Activated CD4-positive, alpha-beta T cell treated with anti-CD3 and anti-CD28 coated beads, Interleukin-2, amount 50 U/mL, for 4 hours (primary cell): ENCODE measurements at regions not wholly inside any gene's neighbourhood (a gene's known extent, or its start where the extent isn't known, plus 50 kb on each side); places are given as distances from the start of the nearest gene placed in this dataset.

Source experiments
- DNase-seq, 2 experiments: peaks; one replicate each; pipeline ENCODE4 v3.0.0-alpha.2; 2020

DNA sequence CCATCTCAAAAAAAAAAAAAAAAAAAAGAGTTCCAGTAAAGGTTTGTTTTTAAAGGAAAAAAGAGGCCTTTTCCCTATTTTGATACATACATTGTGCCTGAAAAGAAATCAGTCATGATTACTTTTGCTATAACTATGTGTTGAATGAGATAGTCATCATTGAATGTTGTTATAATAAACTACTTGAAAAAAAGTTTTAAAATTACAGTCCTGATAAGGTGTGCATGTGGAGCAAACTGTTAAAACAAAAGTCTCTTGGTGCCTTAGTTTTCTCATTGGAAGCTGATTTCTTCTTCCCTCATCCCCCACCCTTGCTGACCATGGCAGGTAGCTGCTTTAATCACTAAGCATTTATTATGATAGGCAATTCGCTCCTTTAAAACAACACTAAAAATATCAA is 172.3 kb upstream of the TBCA start:
- DNase-seq: no peak

DNA sequence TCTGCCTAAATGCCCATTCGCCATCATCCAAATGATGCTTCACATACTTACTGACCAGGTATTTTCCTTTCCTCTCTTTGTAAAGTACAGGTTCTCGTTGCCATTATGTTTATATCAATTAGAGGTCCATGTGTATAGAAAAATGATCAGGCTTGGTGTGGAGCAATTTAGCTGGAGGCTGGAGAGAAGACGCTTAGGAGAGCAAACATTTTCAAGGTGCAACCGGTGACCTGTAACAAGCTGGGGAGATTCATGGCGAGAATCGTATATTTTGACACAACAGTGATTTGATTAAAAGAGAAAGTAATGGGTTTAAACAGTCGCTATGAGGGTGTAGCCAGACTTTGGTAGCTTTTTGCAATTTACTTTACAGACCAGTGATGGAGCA is 170.9 kb upstream of the TBCA start:
- no peak for DNase-seq

DNA sequence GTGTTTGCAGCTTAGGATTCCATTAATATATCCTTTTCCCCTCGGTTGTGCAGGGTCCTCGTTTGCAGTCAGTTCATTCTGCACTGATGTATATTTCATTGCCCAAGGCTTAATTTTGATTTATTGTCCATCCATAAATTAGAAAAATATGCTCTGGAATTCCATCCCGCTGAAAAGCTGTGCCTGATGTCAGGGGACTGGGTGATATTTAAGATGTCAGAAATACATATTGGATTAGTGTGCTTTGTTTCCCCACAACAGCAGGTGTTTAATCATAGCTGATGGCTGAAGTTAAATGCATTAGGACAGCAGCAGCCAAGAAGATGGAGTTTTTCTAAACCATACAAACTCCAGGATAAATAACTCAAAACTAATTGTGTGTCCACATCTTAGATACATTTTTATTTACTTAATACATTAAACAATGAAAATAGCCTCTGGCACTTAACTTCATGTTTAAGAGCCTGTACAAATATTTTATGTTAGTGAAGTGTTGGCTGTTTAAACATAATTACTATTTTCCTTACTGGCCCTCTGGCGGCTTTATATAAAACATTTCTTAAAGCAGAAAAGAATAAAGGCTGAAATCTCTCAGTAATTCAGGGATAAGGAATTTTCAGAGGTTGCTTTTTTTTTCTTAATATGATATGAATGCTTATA is 170.4 kb upstream of the TBCA start:
- DNase-seq: no peak

DNA sequence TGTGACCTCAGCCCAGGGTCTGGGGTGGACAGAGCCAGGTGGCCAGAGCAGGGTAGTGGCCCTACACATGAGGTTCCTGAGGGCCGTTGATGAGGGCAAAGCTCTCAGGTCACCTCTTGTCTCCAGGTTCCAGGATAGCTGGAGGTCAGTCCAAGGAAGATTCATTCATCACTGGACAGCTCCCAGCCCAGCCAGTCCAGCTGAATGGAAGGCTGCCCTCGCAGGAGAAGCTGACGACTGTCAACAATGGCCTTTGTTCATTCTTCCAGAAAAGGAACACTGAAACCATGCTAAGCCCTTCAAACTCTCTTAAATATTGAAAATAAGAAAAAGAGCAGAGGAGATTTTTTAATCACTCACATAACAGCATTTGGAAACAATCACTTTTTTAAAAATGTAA is 169.7 kb upstream of the TBCA start:
- DNase-seq: no peak

DNA sequence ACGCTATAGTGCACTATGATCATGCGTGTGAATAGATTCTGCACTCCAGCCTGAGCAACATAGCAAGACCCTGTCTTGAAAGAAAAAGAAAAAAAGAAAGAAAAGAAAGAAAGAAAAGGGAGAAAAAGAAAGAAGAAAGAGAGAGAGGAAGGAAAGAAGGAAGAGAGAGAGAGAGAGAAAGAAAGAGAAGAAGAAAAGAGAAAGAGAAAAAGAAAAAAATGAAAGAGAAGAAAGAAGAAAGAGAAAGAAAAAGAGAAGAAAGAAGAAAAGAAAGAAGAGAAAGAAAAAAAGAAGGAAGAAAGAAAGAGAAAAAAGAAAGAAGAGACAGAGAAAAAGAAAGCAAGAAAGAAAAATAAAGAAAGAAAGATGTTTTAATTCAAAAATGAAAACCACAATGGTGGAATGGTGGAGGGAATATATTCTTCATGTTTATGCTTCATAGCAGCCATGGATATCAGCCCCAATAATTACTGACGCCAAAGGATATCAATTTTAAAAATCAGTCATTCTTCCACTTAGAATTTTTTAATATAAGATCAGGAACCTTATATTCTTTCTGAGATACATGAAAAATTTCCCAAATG is 168.7 kb upstream of the TBCA start:
- DNase-seq: no peak

DNA sequence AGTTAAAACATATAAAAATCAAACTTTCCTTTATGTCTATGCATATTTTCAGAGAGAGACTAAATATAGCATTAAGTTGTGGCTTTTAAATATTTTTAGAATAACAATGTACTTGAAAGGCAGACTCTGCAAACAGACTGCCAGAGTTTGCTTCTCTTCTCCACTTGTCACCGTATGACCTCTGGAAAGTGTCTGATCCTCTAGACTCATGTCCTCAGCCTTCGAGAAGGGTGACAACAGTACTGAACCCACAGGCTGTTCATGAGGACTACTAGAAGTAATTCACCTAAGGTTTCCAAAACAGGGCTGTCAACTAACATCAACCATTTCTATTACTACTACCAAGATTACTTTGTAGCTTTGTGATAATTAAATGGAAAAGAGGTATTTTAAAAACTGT is 167.7 kb upstream of the TBCA start:
- DNase-seq: no peak

DNA sequence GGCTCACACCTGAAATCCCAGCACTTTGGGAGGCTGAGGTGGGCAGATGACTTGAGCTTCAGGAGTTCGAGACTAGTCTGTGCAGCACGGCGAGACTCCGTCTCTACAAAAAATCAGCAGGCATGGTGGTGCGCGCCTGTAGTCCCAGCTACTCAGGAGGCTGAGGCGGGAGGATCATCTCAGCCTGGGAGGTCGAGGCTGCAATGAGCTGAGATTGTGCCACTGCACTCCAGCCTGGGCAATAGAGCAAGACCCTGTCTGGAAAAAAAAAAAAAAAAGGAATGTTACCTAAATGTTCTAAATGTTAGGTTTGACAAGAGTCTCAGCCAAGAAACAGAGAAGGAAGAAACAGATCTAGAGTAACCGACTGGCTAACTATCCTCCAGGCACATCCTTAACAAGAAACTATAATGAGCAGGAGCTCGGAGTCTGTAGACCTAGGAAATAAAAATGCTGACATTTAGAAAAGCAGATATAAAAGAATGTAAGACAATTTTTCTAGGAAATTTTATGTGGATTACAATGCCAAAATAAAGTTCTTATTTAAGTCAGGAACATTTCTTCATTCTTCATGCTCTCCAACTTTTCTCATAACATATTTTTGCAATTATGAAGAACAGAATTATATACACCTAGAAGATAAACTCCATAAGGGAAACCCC is 166.6 kb upstream of the TBCA start:
- no peak for DNase-seq

DNA sequence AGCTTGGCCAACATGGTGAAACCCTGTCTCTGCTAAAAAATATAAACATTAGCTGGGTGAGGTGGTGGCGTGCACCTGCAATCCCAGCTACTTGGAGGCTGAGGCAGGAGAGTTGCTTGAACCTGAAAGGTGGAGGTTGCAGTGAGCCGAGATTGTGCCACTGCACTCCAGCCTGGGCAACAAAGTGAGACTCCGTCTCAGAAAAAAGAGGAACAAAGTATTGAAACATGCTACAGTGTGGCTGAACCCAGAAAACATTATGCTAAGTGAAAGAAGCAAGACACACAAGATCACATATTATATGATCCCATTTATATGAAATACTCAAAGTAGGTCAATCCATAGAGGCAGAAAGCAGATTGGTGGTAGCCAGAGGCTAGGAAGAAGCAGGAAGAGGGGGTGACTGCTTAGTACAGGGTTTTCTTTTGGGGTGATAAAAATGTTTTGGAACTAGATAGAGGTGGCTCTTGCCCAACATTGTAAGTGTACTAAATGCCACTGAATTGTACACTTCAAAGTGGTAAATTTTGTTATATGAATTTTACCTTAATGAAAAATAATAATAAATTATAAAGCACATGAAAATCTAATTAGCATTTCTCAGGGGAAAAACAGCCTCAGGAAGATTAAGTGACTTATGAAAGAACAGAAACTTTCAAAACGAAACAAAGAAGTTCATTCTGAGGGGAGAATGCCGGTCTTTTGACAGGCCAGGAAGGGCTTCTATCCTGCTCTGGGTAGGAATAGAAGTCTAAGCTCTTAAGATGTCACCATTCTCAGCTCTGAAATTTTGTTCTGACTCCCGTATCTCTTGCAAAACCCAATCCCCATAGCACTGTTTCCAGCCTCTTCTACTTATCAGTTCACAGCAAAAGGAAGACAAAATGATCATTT is 161.1 kb upstream of the TBCA start:
- no peak for DNase-seq

DNA sequence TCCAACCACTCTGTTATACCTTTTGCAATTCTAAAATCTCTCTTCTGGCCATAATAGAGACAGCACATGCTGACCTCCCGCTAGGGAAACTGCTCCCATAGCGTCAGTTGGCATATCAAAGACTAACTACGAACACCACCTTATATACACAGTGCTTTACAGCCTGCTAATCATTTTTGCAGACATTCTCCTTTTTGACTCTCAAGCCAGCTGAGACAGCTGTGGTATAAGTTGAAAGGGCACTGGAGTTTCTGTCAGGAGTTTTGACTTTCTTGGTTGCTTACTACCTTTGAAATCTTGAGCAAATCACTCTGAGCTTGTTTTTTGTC is 160.2 kb upstream of the TBCA start:
- DNase-seq: no peak

DNA sequence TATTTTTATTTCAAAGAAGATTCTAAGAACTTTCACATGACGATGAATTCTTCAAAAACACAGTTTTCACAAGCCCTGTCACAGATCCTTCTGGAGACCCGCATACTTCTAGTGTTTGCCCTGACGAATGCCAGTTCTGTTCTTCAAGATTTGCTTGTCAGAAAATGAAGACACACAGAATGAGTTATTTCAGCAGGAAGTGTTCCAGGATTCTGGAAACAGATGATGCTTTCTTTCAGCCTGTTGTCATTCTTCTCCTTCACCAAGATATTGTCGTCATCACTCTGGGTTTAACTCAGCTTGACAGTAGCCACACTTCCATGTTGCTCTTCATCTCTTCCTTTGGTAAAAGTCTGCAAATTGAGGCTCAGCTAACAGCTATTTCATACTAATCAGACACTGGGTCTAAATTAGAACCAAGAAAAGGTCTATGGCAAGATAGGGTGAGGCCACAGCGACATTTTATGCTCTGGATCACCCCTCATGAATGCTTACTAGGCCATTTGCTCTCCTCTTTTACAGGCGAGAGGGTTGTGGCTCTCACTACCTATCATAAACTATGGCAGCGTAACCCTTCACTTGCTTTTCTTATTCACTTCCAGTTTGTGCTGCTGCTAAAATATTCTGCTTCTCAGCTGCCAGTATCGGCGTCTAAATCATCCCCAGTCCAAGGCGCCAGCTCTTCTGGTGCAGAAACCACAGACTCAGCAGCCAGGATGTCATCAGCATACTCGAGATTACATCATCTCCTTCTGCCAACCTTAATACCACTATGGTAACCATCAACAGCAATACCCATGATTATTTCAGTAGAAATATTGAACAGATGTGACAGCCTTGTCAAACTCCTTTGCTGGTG is 159.6 kb upstream of the TBCA start:
- no peak for DNase-seq

DNA sequence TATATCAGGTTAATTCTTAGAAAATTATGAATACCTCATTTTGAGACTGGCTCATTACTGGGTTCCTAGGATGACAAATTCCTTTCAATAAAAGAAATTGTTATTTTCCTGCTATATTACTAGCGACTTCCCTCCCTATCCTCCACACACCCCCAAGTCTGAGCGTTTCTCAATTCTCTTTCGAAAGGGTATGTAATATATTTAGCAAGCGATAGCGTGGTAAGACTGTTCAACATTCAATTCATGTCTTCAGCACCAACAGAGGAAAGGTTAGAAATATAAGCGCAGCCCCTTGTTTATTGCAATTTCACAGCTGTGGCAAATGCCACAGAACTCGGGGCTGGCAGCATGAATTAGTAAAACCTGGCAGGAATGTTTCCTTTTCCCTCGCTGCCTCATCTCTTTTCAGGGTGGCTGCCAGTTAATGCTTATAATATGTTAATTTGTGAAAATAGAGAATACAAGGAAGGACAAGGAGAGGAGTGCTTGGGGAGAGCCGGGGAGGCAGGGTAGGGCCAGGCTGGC is 152.7 kb upstream of the TBCA start:
- DNase-seq: no peak

DNA sequence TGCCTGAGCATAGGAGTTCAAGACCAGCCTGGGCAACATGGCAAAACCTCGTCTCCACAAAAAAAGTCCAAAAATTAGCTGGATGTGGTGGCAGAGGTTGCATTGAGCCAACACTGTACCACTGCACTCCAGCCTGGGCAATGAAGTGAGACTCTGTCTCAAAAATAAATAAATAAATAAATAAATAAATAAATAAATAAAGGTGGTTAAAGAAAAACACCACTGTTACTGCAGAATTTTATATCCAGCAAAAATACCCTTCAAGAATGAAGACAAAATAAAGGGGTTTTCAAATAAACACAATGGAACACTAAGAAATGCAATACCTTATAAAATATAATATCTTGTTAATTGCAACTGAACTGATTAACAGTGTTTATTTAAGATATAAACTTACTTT is 150.2 kb upstream of the TBCA start:
- no peak for DNase-seq

DNA sequence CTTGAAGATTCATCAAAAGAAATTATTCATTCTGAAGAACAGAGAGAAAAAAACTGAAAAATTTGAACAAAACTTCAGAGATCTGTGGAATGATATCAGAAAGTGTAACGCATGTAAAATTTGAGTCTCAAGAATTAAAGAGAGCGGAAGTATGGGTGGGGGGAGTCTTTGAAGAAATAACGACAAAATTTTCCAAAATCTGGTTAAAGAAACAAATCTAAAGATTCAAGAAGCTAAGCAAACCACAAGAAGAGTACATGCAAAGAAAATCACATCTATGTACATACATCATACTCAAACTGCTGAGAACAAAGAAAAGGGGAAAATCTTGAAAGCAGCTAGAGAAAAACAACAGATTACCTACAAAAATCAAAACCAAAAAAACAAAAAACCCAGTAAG is 149.4 kb upstream of the TBCA start:
- no peak for DNase-seq

DNA sequence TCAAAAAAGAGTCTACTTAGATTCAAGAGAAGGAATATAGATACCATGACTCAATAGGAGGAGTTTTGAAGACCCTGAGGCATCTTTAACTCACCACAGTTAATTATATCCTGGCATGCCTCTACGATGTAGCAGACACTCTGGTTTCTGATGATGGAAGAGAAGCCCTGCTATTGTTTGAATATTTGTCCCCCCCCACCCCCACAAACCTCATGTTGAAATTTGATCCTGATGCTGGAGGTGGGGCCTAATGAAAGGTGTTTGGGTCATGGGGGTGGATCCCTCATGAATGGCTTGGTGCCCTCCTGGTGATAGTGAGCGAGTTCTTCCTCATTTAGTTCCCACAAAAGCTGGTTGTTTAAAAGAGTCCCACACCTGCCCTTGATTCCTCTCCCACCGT is 147.9 kb upstream of the TBCA start:
- no peak for DNase-seq

DNA sequence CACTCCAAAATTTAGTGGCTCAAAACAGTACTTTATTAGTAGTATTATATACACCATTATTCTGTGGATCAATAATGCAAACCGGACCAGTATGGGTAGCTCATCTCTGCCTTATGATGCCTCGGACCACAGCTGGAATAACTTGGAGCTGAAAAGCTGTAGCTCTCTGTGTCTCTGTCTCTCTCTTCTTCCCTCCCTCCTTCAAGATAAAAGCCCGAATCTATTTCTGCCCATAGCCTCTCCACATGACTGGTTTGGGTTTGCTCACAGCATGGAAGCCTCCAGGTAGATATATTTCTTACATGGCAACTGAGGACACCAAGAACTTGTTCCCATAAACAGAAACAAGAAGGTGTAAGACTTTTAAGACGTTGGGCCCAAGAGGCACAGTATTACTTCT is 147.5 kb upstream of the TBCA start:
- DNase-seq: no peak

DNA sequence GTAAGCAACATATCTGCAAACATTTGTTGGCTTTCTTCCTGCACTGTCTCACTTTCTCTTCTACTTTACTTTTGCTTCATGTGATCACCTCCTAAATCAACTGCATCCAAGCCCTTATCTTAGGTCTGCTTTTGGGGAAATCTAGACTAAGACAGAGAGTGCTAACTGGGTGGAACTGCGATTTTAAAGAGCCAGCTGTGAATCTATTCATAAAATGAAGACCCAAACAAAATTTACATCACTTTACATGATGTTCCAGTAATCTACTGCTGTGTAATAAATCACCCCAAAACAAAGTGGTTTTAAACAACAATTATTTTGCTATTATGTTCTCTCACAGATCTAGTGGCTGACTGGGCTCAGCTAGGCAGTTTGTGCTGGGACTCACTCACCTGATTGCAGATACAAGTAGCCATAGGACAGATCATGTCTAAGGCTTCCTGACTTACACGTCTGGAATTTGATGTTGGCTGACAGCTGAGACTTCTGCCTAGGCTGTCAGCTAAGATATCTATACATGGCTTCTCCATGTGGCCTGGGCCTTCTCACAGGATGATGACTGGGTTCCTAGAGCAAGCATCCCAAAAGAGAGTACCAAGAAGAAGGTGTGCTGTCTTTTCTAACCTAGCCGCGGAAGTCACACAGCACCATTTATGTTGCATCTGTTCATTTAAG is 145.1 kb upstream of the TBCA start:
- DNase-seq: no peak

DNA sequence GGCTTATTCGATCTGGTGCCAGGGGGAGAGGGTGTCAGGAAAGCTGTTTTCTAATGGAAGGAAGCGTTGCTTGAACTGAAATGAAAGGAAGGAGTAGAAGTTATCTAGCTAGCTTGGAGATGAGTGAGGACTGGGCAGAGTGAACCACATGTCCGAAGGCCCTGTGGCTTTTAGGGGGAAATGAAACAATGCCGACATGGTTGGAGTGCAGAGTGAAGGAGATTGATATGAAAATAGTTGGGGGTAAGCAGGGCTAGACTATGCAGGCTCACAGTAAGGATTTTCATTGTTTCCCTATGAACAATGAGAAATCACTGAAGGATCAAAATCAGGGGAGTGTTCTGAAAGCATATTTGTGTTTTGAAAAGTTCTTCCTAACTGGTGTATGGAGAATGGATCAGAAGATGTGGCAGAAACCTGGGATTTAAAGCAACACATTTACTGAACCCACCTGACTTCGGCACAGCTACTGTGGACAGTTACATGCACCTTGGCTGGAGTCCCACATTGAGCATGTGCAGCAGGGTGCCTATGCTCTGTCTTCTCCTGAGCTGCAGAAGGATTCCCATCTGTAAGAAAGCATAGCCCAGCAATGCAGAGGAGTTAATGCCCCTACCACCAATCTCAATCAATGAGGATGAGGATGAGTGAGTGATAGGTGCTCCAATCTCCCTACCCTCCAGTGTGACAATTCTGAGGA is 144.4 kb upstream of the TBCA start:
- DNase-seq: no peak

DNA sequence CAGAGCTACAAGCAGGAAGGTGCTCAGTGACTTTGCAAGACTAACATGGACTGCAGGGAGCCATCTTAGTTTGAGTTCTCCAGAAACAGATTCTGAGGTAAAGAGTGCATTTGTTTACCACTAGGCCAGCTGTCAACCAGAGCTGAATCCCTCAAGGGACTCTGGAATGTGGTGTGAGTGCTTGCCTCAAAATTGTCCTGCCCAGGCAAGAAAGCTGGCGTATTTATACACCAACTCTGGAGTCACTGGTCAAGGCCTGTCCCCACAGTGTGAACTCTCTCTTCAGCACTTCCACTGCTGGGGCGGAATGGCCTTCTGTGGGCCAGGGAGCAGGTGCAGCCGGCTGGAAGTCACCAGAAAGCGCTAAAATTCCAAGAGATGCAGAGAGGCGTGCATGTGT is 139.2 kb upstream of the TBCA start:
- no peak for DNase-seq

DNA sequence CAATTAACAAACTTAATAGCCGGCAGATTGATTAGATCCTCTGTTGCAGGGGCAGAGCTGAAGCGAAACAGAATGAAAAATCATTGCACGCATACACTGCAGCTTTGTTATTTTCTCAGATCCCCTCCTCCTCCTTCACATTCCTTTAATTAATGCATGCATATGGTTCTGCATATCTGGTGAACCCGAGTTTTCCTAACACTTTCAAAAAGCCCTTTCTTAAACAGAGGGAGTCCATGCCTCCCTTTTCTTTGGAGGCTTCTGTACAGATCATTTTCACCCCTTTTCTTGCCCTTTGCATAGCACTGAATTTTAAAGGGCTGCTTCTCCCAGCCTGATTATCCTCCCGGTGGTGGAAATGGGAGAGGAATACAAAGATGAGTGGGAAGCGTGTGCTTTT is 136.6 kb upstream of the TBCA start:
- DNase-seq: no peak

DNA sequence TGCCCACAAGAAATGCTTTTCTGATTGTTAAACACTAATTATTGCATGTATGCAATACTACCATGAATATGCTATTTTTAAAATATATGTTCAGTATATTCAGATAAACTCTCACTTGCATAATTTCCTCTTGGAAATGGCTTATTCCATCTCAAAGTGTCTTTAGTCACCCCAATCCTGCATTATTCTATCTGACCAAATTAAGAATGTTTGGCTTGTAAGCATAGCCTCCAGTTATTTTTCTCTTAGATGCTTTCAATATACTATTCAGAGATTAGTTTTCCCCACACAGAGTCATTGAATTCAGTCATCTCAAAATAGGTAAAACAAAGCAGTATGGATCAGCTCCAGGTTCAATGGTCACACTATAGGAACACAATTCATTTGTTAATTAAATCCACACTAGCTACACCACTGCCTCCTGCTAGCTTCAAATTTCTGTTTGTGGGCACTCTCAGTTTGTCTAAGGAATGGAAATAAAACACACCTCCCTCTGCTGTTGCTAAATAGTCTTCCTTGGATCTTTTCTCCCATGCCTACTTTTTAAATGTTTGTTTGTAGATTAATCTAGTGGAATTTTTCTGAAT is 134.6 kb upstream of the TBCA start:
- DNase-seq: no peak

DNA sequence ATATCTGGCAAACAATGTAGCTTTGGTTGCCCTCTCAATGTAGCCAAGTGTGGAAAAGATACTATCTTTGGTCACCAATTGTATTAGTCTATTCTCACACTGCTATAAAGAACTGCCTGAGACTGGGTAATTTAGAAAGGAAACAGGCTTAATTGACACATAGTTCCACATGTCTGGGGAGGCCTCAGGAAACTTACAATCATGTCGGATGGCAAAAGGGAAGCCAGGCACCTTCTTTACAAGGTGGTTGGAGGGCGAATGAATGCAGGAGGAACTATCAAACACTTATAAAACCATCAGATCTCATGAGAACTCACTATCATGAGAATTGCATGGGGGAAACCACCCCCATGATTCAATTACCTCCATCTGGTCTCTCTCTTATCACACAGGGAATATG is 133.1 kb upstream of the TBCA start:
- no peak for DNase-seq
